H1 (cell line): ENCODE measurements at regions not wholly inside any gene's neighbourhood (a gene's known extent, or its start where the extent isn't known, plus 50 kb on each side); places are given as distances from the start of the nearest gene placed in this dataset.

ENCODE experiments used
- EP300 ChIP-seq, 2 experiments: IDR thresholded peaks; 1 replicate in 1 of 2; 2 replicates in 1 of 2; pipeline ENCODE4 v1.6.1; 2011 to 2012; ENCODE audit warnings: low read depth in 2 of 2, low read length in 2 of 2, mild to moderate bottlenecking in 2 of 2, borderline replicate concordance in 1 of 2, inconsistent platforms in 1 of 2, moderate library complexity in 1 of 2
- EZH2 ChIP-seq: fragments of 200-600 bp; sonication (generic); IDR thresholded peaks from 2 replicates; pipeline ENCODE4 v1.7.1; 2012; ENCODE audit warnings: low read depth, mild to moderate bottlenecking, moderate library complexity, low read length, inconsistent platforms; ENCODE audit not compliant: severe bottlenecking
- GTF2F1 ChIP-seq: IDR thresholded peaks from 2 replicates; pipeline ENCODE4 v1.6.1; 2012; ENCODE audit warnings: low read depth, low read length, improper control_type of control experiment, borderline replicate concordance
- HDAC2 ChIP-seq, 2 experiments: fragments of 300-600 bp in 1 of 2; sonication (generic) in 1 of 2; IDR thresholded peaks; 2 replicates each; pipeline ENCODE4 v1.6.1; 2011 to 2012; ENCODE audit warnings: low read depth in 2 of 2, low read length in 2 of 2, mild to moderate bottlenecking in 2 of 2, moderate library complexity in 2 of 2, borderline replicate concordance in 1 of 2, inconsistent platforms in 1 of 2
- HDAC6 ChIP-seq: IDR thresholded peaks from one replicate; pipeline ENCODE4 v1.7.1; 2012; ENCODE audit warnings: low read depth, mild to moderate bottlenecking, inconsistent platforms, low read length, moderate library complexity
- POLR2A ChIP-seq, 2 experiments: IDR thresholded peaks; 1 replicate in 1 of 2; 2 replicates in 1 of 2; pipeline ENCODE4 v1.6.1; 2011; ENCODE audit warnings: low read depth in 2 of 2, low read length in 2 of 2, mild to moderate bottlenecking in 2 of 2; ENCODE audit errors: control extremely low read depth in 1 of 2
- POLR2AphosphoS5 ChIP-seq: IDR thresholded peaks from 2 replicates; pipeline ENCODE4 v1.6.1; 2011; ENCODE audit warnings: low read depth, low read length
- RAD21 ChIP-seq, 2 experiments: IDR thresholded peaks in 1 of 2; conservative IDR thresholded peaks in 1 of 2; 2 replicates each; pipeline ENCODE4 v1.6.1; 2011; ENCODE audit warnings: low read depth in 2 of 2, low read length in 2 of 2, improper control_type of control experiment in 1 of 2, inconsistent platforms in 1 of 2, mild to moderate bottlenecking in 1 of 2, moderate library complexity in 1 of 2
- RXRA ChIP-seq: IDR thresholded peaks from 2 replicates; pipeline ENCODE4 v1.6.1; 2011; ENCODE audit warnings: low read depth, mild to moderate bottlenecking, low read length, moderate library complexity; ENCODE audit not compliant: insufficient read depth
- SP1 ChIP-seq: IDR thresholded peaks from 2 replicates; pipeline ENCODE4 v1.6.1; 2011; ENCODE audit warnings: low read depth, low read length
- ZNF274 ChIP-seq: IDR thresholded peaks from 2 replicates; pipeline ENCODE4 v1.7.0; 2012; ENCODE audit warnings: low read length, borderline replicate concordance; ENCODE audit errors: extremely low read depth
- TF ChIP-seq, protein P1 (sequence below), 3 experiments: IDR thresholded peaks; 1 replicate in 2 of 3; 2 replicates in 1 of 3; pipeline versions ENCODE4 v1.5.1 to v1.6.1; 2011; ENCODE audit warnings: low read length in 3 of 3, mild to moderate bottlenecking in 3 of 3, inconsistent platforms in 2 of 3, low read depth in 1 of 3, moderate library complexity in 1 of 3; ENCODE audit not compliant: insufficient read depth in 1 of 3; ENCODE audit errors: control extremely low read depth in 1 of 3
- TF ChIP-seq, protein P2 (sequence below): IDR thresholded peaks from 2 replicates; pipeline ENCODE4 v1.6.1; 2011; ENCODE audit warnings: low read depth, mild to moderate bottlenecking, low read length; ENCODE audit not compliant: insufficient read depth

DNA sequence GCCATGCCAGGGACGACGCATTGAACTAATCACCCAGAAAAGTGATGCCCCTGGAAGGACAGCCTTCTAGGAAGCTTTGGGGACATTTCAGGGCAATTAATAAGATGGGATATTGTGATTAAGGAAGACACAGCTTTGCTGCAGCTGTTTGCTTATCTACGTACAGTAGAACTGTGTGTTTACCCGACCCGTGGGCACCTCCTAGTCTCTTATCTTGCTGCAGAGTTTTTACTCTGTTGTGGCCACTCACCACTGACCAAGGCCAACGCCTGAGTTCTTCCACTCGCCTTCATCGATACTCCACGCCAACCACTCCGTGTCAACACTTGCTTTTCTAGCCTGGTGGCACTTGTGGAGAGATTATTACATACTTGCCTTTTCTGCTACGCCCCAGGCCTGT, 105.9 kb upstream of the MLN start:
- TF ChIP-seq RXRA (no peak), HDAC6 (no peak), POLR2A (IDR thresholded peaks at IDR 0.05; ENCODE audit: control extremely low read depth in 1 of 2, low read depth in 2 of 2, low read length in 2 of 2) (no peak), EZH2 (no peak), RAD21 (IDR thresholded peaks at IDR 0.05 in 1 of 2, conservative IDR thresholded peaks at IDR 0.05 in 1 of 2; ENCODE audit: low read depth in 2 of 2, low read length in 2 of 2) (no peak), ZNF274 (no peak), HDAC2 (IDR thresholded peaks at IDR 0.05; ENCODE audit: borderline replicate concordance in 1 of 2, low read depth in 2 of 2, low read length in 2 of 2) (no peak), GTF2F1 (no peak), POLR2AphosphoS5 (no peak), SP1 (no peak), EP300 (IDR thresholded peaks at IDR 0.05; ENCODE audit: borderline replicate concordance in 1 of 2, low read depth in 2 of 2, low read length in 2 of 2) (no peak)
- TF ChIP-seq, protein P1, sequence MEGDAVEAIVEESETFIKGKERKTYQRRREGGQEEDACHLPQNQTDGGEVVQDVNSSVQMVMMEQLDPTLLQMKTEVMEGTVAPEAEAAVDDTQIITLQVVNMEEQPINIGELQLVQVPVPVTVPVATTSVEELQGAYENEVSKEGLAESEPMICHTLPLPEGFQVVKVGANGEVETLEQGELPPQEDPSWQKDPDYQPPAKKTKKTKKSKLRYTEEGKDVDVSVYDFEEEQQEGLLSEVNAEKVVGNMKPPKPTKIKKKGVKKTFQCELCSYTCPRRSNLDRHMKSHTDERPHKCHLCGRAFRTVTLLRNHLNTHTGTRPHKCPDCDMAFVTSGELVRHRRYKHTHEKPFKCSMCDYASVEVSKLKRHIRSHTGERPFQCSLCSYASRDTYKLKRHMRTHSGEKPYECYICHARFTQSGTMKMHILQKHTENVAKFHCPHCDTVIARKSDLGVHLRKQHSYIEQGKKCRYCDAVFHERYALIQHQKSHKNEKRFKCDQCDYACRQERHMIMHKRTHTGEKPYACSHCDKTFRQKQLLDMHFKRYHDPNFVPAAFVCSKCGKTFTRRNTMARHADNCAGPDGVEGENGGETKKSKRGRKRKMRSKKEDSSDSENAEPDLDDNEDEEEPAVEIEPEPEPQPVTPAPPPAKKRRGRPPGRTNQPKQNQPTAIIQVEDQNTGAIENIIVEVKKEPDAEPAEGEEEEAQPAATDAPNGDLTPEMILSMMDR (IDR thresholded peaks at IDR 0.05; ENCODE audit: control extremely low read depth in 1 of 3, insufficient read depth in 1 of 3, low read depth in 1 of 3, low read length in 3 of 3): no peak
- TF ChIP-seq, protein P2, sequence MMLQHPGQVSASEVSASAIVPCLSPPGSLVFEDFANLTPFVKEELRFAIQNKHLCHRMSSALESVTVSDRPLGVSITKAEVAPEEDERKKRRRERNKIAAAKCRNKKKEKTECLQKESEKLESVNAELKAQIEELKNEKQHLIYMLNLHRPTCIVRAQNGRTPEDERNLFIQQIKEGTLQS: no peak
